Breast epithelium (tissue), 4 donors: ENCODE measurements at regions not wholly inside any gene's neighbourhood (a gene's known extent, or its start where the extent isn't known, plus 50 kb on each side); places are given as distances from the start of the nearest gene placed in this dataset.

ENCODE experiments used
- DNase-seq, 2 donors: peaks; one replicate each; pipeline ENCODE4 v3.0.0-alpha.2; 2019; ENCODE audit warnings: low spot score in 2 of 2
- H3K27ac ChIP-seq, 2 donors: fragments of 200-600 bp; sonication (generic) in 1 of 2; one replicate each; pipeline ENCODE4 v1.5.1; 2016 to 2019; ENCODE audit warnings: mild to moderate bottlenecking in 1 of 2
- H3K27me3 ChIP-seq, 2 donors: fragments of 200-600 bp; sonication (generic) in 1 of 2; one replicate each; pipeline versions ENCODE4 v1.5.1 to v1.6.0; 2017 to 2019; ENCODE audit warnings: control low read depth in 1 of 2, mild to moderate bottlenecking in 1 of 2
- H3K36me3 ChIP-seq: fragments of 200-600 bp; one replicate; pipeline ENCODE4 v1.5.1; 2019
- H3K4me1 ChIP-seq, 2 donors: fragments of 200-600 bp; sonication (generic); one replicate each; pipeline ENCODE4 v1.5.1; 2016 to 2019; ENCODE audit warnings: control low read depth in 1 of 2
- H3K4me3 ChIP-seq, 3 donors: fragments of 200-600 bp; sonication (generic); 1 replicate in 2 of 3; 2 replicates in 1 of 3; pipeline ENCODE4 v1.5.1; 2016 to 2019; ENCODE audit warnings: mild to moderate bottlenecking in 3 of 3, moderate library complexity in 2 of 3
- H3K9me3 ChIP-seq, 2 donors: fragments of 200-600 bp; sonication (generic) in 1 of 2; one replicate each; pipeline ENCODE4 v1.5.1; 2016 to 2019; ENCODE audit warnings: control low read depth in 1 of 2
- POLR2A ChIP-seq: fragments of 450-650 bp; IDR thresholded peaks from one replicate; pipeline ENCODE4 v1.6.1; 2016; ENCODE audit warnings: antibody characterized with exemption, mild to moderate bottlenecking, moderate library complexity
- POLR2AphosphoS5 ChIP-seq, 3 donors: sonication (generic); formaldehyde crosslinking; IDR thresholded peaks; one replicate each; pipeline ENCODE4 v1.6.1; 2017; ENCODE audit warnings: antibody characterized with exemption in 3 of 3
- intact Hi-C: fragments of 100-400 bp; cut with DNase I; formaldehyde crosslinking; loops from one replicate; pipeline ENCODE4 v1.15.1; 2023; ENCODE audit warnings: low total_unique reads
- TF ChIP-seq, protein P1 (sequence below), 3 donors: fragments of 450-650 bp; IDR thresholded peaks; one replicate each; pipeline ENCODE4 v1.5.1; 2016 to 2017; ENCODE audit warnings: antibody characterized with exemption in 3 of 3, mild to moderate bottlenecking in 3 of 3, moderate library complexity in 3 of 3

DNA sequence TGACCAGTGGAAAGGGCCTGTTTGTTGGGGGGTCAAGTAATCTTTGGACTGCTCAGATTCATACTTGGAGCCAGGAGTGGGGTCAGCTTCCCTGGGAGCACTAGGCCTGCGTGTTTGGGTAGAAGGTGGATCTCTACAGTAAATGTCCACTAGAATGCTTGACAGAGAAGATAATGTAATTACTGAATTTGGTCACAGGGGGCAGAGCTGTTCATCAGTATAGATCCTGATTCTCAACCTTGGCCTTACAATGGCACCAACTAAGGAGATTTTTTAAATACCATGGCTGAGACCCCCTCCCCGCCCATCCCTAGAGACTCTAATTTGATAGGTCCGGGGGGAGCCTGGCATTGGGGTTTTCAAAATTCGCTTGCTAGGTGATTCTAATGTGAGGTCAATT lies 217.5 kb upstream of the PLXNA2 start:
- no peak overlapping the region for H3K4me3 ChIP-seq
- no peaks in the 10 kb centered on the region for H3K36me3 ChIP-seq
- H3K9me3 ChIP-seq, result no peaks in the 10 kb centered on the region
- TF ChIP-seq POLR2A (no peak), POLR2AphosphoS5 (IDR thresholded peaks at IDR 0.05) (no peak)
- TF ChIP-seq, protein P1, sequence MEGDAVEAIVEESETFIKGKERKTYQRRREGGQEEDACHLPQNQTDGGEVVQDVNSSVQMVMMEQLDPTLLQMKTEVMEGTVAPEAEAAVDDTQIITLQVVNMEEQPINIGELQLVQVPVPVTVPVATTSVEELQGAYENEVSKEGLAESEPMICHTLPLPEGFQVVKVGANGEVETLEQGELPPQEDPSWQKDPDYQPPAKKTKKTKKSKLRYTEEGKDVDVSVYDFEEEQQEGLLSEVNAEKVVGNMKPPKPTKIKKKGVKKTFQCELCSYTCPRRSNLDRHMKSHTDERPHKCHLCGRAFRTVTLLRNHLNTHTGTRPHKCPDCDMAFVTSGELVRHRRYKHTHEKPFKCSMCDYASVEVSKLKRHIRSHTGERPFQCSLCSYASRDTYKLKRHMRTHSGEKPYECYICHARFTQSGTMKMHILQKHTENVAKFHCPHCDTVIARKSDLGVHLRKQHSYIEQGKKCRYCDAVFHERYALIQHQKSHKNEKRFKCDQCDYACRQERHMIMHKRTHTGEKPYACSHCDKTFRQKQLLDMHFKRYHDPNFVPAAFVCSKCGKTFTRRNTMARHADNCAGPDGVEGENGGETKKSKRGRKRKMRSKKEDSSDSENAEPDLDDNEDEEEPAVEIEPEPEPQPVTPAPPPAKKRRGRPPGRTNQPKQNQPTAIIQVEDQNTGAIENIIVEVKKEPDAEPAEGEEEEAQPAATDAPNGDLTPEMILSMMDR (IDR thresholded peaks at IDR 0.05), result no peak
- H3K4me1 ChIP-seq, result no peaks in the 10 kb centered on the region
- no peak for DNase-seq
- H3K27ac ChIP-seq, result no peak overlapping the region
- intact Hi-C loops, result loop anchor here (1.0 kb wide), 1 partner anchor 11 kb away; no protein-coding TSS in a partner anchor
- no peaks in the 10 kb centered on the region for H3K27me3 ChIP-seq

GRCh38 chr1:208462761-208463160 lies 218.6 kb upstream of the PLXNA2 start:
- Histone ChIP-seq H3K27ac (no peak overlapping the region), H3K9me3 (no peaks in the 10 kb centered on the region), H3K36me3 (no peaks in the 10 kb centered on the region), H3K4me3 (no peak overlapping the region), H3K27me3 (no peaks in the 10 kb centered on the region), H3K4me1 (no peaks in the 10 kb centered on the region)
- no peak for DNase-seq
- intact Hi-C loops, result loop anchor here (1.0 kb wide), 1 partner anchor 10 kb away; no protein-coding TSS in a partner anchor
- TF ChIP-seq POLR2A (no peak), POLR2AphosphoS5 (IDR thresholded peaks at IDR 0.05) (no peak)

DNA sequence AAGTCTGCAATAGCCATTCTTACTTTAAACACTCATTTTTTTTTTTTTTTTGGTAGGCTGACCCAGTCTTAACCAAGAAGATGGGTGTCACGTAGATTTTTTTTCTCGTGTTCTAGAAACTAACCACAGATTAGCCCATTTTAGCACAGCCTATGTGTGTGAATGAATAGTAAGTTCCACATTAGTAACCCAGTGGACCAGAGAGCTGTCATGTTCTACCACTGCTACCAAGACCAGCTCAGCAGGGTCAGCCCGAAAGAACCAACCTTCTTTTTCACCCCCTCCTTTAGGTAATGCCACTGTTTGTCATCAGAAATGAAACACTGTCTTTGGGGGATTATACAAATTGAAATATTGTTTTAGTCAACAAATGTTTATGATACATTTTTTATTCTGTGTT lies 221.1 kb upstream of the PLXNA2 start:
- intact Hi-C loops, result no loop called here

DNA sequence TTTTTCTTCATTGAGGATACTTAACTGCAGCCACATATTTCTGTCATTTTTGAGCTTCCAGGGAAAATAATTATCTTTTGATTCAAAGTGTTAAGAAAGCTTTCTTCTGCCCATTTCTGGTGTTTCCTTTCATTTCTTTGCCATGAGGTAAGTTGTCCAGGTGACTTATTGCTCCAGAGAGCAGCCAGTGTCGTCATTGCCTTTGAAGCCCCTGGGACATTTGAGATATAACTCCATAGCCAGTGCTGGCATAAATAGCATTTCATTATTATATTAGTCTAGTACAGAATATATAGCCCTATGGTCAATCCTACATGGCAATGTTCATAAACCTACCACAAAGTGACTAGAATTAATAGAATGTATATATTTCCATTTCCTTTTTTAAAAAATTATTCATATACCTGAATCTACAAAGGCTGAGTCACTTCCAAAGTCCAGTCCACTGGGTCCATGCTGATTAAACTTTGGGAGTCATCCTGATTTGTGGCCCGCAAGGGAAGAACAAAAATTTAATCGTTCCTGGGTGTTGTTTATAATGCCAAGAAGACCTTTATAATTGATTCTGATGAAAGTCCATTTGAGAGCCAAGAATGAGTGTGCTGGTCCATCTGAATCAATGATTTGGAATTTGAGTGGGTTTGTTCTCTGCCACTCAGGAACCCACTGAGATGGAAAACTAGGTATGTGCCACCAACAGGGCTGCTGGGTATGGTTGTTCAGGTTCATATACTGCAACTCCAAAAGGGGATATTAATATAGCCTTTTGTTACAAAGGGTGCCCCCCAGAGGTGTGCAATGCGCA lies 221.8 kb upstream of the PLXNA2 start:
- Histone ChIP-seq H3K4me1 (no peaks in the 10 kb centered on the region), H3K4me3 (no peak overlapping the region), H3K36me3 (no peaks in the 10 kb centered on the region), H3K9me3 (no peaks in the 10 kb centered on the region), H3K27me3 (no peaks in the 10 kb centered on the region), H3K27ac (no peak overlapping the region)
- TF ChIP-seq POLR2AphosphoS5 (IDR thresholded peaks at IDR 0.05) (no peak), POLR2A (no peak)
- TF ChIP-seq, protein P1 (IDR thresholded peaks at IDR 0.05), result no peak
- DNase-seq, result no peak
- intact Hi-C loops, result no loop called here

More for the DNA sequence above, 221.1 kb upstream of the PLXNA2 start:
- H3K27ac ChIP-seq, result no peak overlapping the region
- no peaks in the 10 kb centered on the region for H3K27me3 ChIP-seq
- H3K4me3 ChIP-seq, result no peak overlapping the region
- DNase-seq, result no peak
- H3K9me3 ChIP-seq, result no peaks in the 10 kb centered on the region
- no peak for TF ChIP-seq POLR2A
- no peak for TF ChIP-seq POLR2AphosphoS5 (IDR thresholded peaks at IDR 0.05)
- TF ChIP-seq, protein P1 (IDR thresholded peaks at IDR 0.05), result no peak
- no peaks in the 10 kb centered on the region for H3K4me1 ChIP-seq
- H3K36me3 ChIP-seq, result no peaks in the 10 kb centered on the region

DNA sequence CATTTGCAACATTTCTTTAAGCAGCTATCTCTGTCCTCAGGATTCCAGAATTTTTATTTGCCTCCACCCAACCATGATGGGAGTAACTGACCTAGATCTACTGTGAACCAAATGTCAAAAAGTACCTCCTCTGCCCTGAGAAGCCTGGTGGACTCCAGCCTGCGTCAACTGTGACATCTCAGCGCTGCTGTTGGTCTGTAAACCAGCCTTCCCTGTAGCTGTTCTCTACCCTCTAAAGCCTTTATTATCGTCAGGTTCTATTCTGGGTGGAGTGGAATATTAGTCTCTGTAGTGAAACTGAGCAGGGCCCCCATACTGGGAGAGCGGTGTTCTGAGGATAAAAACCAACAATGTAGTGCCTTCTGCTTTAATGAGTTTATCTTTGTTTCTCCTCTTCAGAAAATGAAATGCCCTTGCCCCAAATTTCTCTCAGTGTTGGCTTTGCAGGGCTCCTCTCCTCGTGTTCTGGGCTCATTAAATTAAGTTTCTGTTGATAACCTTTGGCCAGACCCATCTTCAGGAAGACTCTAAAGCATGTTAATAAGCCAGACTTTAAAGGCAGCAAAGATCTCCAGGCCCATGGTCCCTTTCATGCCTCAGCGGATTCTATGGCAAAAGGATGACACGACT lies 223.1 kb upstream of the PLXNA2 start:
- H3K4me3 ChIP-seq, result no peak overlapping the region
- DNase-seq, result no peak
- no peaks in the 10 kb centered on the region for H3K9me3 ChIP-seq
- H3K27ac ChIP-seq, result no peak overlapping the region
- TF ChIP-seq, protein P1 (IDR thresholded peaks at IDR 0.05), result no peak
- TF ChIP-seq POLR2A, result no peak
- TF ChIP-seq POLR2AphosphoS5 (IDR thresholded peaks at IDR 0.05), result no peak
- no peaks in the 10 kb centered on the region for H3K4me1 ChIP-seq
- no peaks in the 10 kb centered on the region for H3K36me3 ChIP-seq
- no peaks in the 10 kb centered on the region for H3K27me3 ChIP-seq
- intact Hi-C loops, result no loop called here
